ENCODE measurements at regions not wholly inside any gene's neighbourhood (a gene's known extent, or its start where the extent isn't known, plus 50 kb on each side); places are given as distances from the start of the nearest gene placed in this dataset.

DNA sequence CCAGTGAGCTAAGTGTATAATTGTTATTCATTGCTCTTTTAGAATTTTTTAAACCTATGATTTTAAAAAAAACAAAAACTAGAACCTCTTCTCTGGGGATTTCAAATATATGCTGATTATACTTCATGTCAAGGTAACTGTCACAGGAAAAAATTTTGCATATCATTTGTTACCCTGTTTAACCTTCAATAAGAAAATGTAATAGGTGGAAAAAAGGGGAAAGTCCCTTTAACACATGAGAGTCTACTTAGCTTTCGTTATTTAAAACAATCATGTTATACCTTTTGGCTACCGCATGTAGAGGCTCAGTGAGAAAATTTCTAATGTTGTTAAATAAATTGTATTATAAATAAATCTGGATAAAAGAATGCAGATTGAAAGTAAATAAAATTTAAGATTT, 190.1 kb upstream of the AKR1E2 start:
- H3K27me3 ChIP-seq = no peaks in the 10 kb centered on the region
- no peak overlapping the region for H3K27ac ChIP-seq
- no peak for DNase-seq
- intact Hi-C loops (cut with DNase I) = no loop called here
- no peaks in the 10 kb centered on the region for H3K9me3 ChIP-seq
- no peaks in the 10 kb centered on the region for H3K4me1 ChIP-seq
- TF ChIP-seq, protein P1, sequence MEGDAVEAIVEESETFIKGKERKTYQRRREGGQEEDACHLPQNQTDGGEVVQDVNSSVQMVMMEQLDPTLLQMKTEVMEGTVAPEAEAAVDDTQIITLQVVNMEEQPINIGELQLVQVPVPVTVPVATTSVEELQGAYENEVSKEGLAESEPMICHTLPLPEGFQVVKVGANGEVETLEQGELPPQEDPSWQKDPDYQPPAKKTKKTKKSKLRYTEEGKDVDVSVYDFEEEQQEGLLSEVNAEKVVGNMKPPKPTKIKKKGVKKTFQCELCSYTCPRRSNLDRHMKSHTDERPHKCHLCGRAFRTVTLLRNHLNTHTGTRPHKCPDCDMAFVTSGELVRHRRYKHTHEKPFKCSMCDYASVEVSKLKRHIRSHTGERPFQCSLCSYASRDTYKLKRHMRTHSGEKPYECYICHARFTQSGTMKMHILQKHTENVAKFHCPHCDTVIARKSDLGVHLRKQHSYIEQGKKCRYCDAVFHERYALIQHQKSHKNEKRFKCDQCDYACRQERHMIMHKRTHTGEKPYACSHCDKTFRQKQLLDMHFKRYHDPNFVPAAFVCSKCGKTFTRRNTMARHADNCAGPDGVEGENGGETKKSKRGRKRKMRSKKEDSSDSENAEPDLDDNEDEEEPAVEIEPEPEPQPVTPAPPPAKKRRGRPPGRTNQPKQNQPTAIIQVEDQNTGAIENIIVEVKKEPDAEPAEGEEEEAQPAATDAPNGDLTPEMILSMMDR (IDR thresholded peaks at IDR 0.05) = no peak
- no peaks in the 10 kb centered on the region for H3K36me3 ChIP-seq
- no peak for ATAC-seq
- no peak overlapping the region for H3K4me3 ChIP-seq

DNA sequence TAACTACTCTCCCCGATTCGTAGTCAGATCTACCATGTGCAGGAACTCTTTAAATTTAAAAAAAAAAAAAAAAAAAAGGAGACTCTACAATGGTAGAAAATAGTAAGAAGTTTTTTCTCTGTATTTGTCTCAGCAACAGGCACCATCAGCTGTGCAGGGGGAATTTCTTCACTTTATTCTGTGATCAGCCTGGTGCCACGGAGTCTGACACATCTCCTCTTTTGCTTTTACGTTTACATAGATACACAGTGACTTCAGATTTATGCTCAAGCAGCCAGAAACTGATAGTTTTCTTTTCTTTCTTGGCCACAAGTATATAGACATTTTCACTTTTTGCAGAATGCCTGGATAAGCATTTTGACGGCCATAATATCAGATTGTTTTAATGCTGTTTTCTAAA, 190.6 kb upstream of the AKR1E2 start:
- no peaks in the 10 kb centered on the region for H3K4me1 ChIP-seq
- H3K27me3 ChIP-seq = no peaks in the 10 kb centered on the region
- TF ChIP-seq, protein P1 (IDR thresholded peaks at IDR 0.05) = no peak
- H3K9me3 ChIP-seq = no peaks in the 10 kb centered on the region
- H3K4me3 ChIP-seq = no peak overlapping the region
- ATAC-seq (no peak), DNase-seq (no peak)
- no peak overlapping the region for H3K27ac ChIP-seq
- no peaks in the 10 kb centered on the region for H3K36me3 ChIP-seq
- intact Hi-C loops (cut with DNase I) = no loop called here

- intact Hi-C loops (cut with DNase I) = no loop called here
- no peak overlapping the region for H3K27ac ChIP-seq
- no peak overlapping the region for H3K4me3 ChIP-seq
- no peaks in the 10 kb centered on the region for H3K27me3 ChIP-seq
- H3K4me1 ChIP-seq = no peaks in the 10 kb centered on the region
- ATAC-seq (no peak), DNase-seq (no peak)
- H3K36me3 ChIP-seq = no peaks in the 10 kb centered on the region
- TF ChIP-seq, protein P1 (IDR thresholded peaks at IDR 0.05) = no peak
- no peaks in the 10 kb centered on the region for H3K9me3 ChIP-seq
Measured at GRCh38 chr10:4633776-4634175, 192.2 kb upstream of the AKR1E2 start.

- peaks cover 0 to 5% of the 10 kb centered on the region in 2 donors for H3K9me3 ChIP-seq
Measured at GRCh38 chr10:4633186-4633585, 192.8 kb upstream of the AKR1E2 start.

DNA sequence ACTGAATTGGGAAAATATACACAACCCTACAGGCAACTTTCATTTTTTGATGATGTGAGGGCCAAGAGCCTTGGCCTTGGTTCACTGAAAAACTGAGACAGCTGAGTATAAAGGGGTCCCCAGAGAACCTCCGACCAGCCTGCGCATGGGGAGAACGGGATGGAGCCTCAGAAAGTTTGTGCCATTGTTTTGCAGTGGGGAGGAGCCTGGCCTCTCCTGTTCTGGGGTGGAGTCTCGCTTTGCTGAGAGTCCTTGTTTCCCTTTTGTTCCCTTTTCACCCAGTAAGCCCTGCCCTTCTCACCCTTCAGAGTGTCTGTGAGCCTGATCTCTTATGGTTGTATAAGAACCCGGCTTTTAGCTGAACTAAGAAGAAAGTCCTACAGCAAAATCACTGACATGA, 193.2 kb upstream of the AKR1E2 start:
- Histone ChIP-seq H3K36me3 (no peaks in the 10 kb centered on the region), H3K4me1 (no peaks in the 10 kb centered on the region), H3K27ac (no peak overlapping the region), H3K27me3 (no peaks in the 10 kb centered on the region), H3K9me3 (peaks cover 0 to 8% of the 10 kb centered on the region in 2 donors), H3K4me3 (no peak overlapping the region)
- TF ChIP-seq, protein P1 (IDR thresholded peaks at IDR 0.05) = no peak
- ATAC-seq = no peak
- DNase-seq = no peak
- intact Hi-C loops (cut with DNase I) = no loop called here

More at GRCh38 chr10:4633186-4633585, 192.8 kb upstream of the AKR1E2 start:
- H3K27ac ChIP-seq = no peak overlapping the region
- H3K4me3 ChIP-seq = no peak overlapping the region
- ATAC-seq (no peak), DNase-seq (peak in 1 of 4 donors; percentile 7)
- H3K4me1 ChIP-seq = no peaks in the 10 kb centered on the region
- intact Hi-C loops (cut with DNase I) = no loop called here
- H3K36me3 ChIP-seq = no peaks in the 10 kb centered on the region
- H3K27me3 ChIP-seq = no peaks in the 10 kb centered on the region
- TF ChIP-seq, protein P1 (IDR thresholded peaks at IDR 0.05) = no peak

All from left lung (tissue), 4 donors.